GM12878 (cell line): ENCODE measurements at regions not wholly inside any gene's neighbourhood (a gene's known extent, or its start where the extent isn't known, plus 50 kb on each side); places are given as distances from the start of the nearest gene placed in this dataset.

Experiments used
- ATAC-seq: fragments of 200-7000 bp; cut with Tn5 transposase; 3 replicates; pipeline ENCODE4 v1.9.1; 2020; ENCODE audit warnings: mild to moderate bottlenecking, moderate library complexity
- BruUV-seq: library from RNA; stranded (reverse); fragments of 400-500 nt; replicated peaks from 2 replicates; lab custom pipeline; 2021; lab: Mats Ljungman, UMichigan
- CTCF ChIA-PET: fragments of 300-600 bp; sonication (Branson Sonifier 250); formaldehyde crosslinking; extraction: SDS; loops from one replicate; lab custom pipeline; 2021; ENCODE audit warnings: inconsistent platforms; lab: Yijun Ruan, JAX
- POLR2A ChIA-PET: fragments of 350-600 bp; formaldehyde crosslinking; extraction: SDS; loops from one replicate; lab custom pipeline; 2021; ENCODE audit warnings: inconsistent platforms; lab: Charles Lee
- RAD21 ChIA-PET: fragments of 300-600 bp; sonication (Branson Sonifier 250); formaldehyde crosslinking; loops from one replicate; lab custom pipeline; 2023; ENCODE audit warnings: antibody characterized with exemption; ENCODE audit not compliant: unreplicated experiment; lab: Charles Lee
- SMC1A ChIA-PET: fragments of 300-600 bp; sonication (Branson Sonifier 250); formaldehyde crosslinking; loops from one replicate; lab custom pipeline; 2023; ENCODE audit not compliant: unreplicated experiment, uncharacterized antibody; lab: Charles Lee
- DNase-seq: peaks from one replicate; pipeline ENCODE4 v3.0.0-alpha.2; 2011; ENCODE audit warnings: low read depth, low spot score
- FAIRE-seq: peaks from 3 replicates; lab custom pipeline; 2011; peaks lifted over from hg19 to GRCh38; lab: Jason Lieb, UNC
- H2AFZ ChIP-seq: 2 replicates; pipeline ENCODE4 v1.6.0; 2011; ENCODE audit warnings: low read depth, low read length, control low read depth; ENCODE audit not compliant: control insufficient read depth
- H3K27ac ChIP-seq: 2 replicates; pipeline ENCODE4 v1.5.1; 2011; ENCODE audit warnings: control low read depth; ENCODE audit not compliant: control insufficient read depth, insufficient read depth
- H3K27me3 ChIP-seq, 2 experiments: replicated peaks in 1 of 2; 2 replicates each; pipeline versions ENCODE4 v1.6.0 to v1.6.1; 2011; ENCODE audit warnings: low read length in 1 of 2; ENCODE audit not compliant: control insufficient read depth in 2 of 2, insufficient read depth in 2 of 2
- H3K36me3 ChIP-seq, 2 experiments: 2 replicates each; pipeline ENCODE4 v1.5.1; 2011; ENCODE audit warnings: low read length in 1 of 2; ENCODE audit not compliant: control insufficient read depth in 2 of 2, insufficient read depth in 2 of 2
- H3K4me1 ChIP-seq: 2 replicates; pipeline ENCODE4 v1.6.1; 2011; ENCODE audit warnings: mild to moderate bottlenecking, low read length, moderate library complexity, mixed read lengths; ENCODE audit not compliant: control insufficient read depth, insufficient read depth
- H3K4me2 ChIP-seq: 2 replicates; pipeline ENCODE4 v1.6.0; 2011; ENCODE audit warnings: control low read depth; ENCODE audit not compliant: control insufficient read depth, insufficient read depth
- H3K4me3 ChIP-seq: fragments of 200-600 bp; sonication (generic); 2 replicates; pipeline ENCODE4 v1.5.1; 2016
- H3K79me2 ChIP-seq: 2 replicates; pipeline ENCODE4 v1.6.0; 2011; ENCODE audit warnings: low read length; ENCODE audit not compliant: control insufficient read depth, insufficient read depth
- H3K9ac ChIP-seq: 2 replicates; pipeline ENCODE4 v1.8.0; 2011; ENCODE audit warnings: low read length, control low read depth, mixed read lengths; ENCODE audit not compliant: control insufficient read depth, insufficient read depth
- H3K9me3 ChIP-seq: replicated peaks from 3 replicates; pipeline ENCODE4 v1.5.1; 2011; ENCODE audit warnings: mild to moderate bottlenecking, low read length; ENCODE audit not compliant: control insufficient read depth, insufficient read depth
- H4K20me1 ChIP-seq: 2 replicates; pipeline ENCODE4 v1.6.0; 2011; ENCODE audit not compliant: control insufficient read depth, insufficient read depth
- CEBPB ChIP-seq, 2 experiments: fragments of 150-350 bp in 1 of 2; IDR thresholded peaks; 2 replicates each; pipeline ENCODE4 v1.6.1; 2012 to 2014; ENCODE audit warnings: low read depth in 2 of 2, low read length in 2 of 2, borderline replicate concordance in 1 of 2, inconsistent platforms in 1 of 2
- E2F4 ChIP-seq: IDR thresholded peaks from 2 replicates; pipeline ENCODE4 v1.6.1; 2012; ENCODE audit warnings: low read depth, low read length, improper control_type of control experiment
- HDAC6 ChIP-seq: fragments of 200-600 bp; sonication (generic); IDR thresholded peaks from one replicate; pipeline ENCODE4 v1.8.0; 2017; ENCODE audit warnings: antibody characterized with exemption; ENCODE audit not compliant: unreplicated experiment
- HDGF ChIP-seq: fragments of 450-650 bp; IDR thresholded peaks from 2 replicates; pipeline ENCODE4 v1.6.1; 2016; ENCODE audit warnings: antibody characterized with exemption
- NR2C2 ChIP-seq: IDR thresholded peaks from 2 replicates; pipeline ENCODE4 v1.6.1; 2011; ENCODE audit warnings: borderline replicate concordance, low read depth; ENCODE audit not compliant: control insufficient read depth, insufficient read length
- POLR2AphosphoS2 ChIP-seq: IDR thresholded peaks from 2 replicates; pipeline ENCODE4 v1.6.1; 2011; ENCODE audit warnings: low read depth, mild to moderate bottlenecking, low read length, improper control_type of control experiment, moderate library complexity
- SREBF2 ChIP-seq: IDR thresholded peaks from 2 replicates; pipeline ENCODE4 v1.6.1; 2012; ENCODE audit warnings: mild to moderate bottlenecking, low read length
- ZNF24 ChIP-seq: fragments of 450-650 bp; IDR thresholded peaks from 2 replicates; pipeline ENCODE4 v1.6.1; 2017; ENCODE audit warnings: antibody characterized with exemption, mild to moderate bottlenecking
- WGBS: methylation state at CpG from one replicate; pipeline ENCODE4 v1.1.6; 2016; ENCODE audit warnings: low lambda C conversion rate; ENCODE audit not compliant: insufficient replicate concordance, insufficient coverage; ENCODE audit errors: missing lambda C conversion rate; 5-methylcytosine and 5-hydroxymethylcytosine counted together
- in situ Hi-C: fragments of 300-500 bp; cut with MboI; formaldehyde crosslinking; loops from 9 replicates; pipeline ENCODE4 v1.14.3; 2018; ENCODE audit warnings: mixed read lengths
- intact Hi-C: fragments of 100-400 bp; cut with micrococcal nuclease; formaldehyde crosslinking; loops from one replicate; pipeline ENCODE4 v1.14.2; 2022; ENCODE audit not compliant: unreplicated experiment
- TF ChIP-seq, protein P1 (sequence below): fragments of 450-650 bp; IDR thresholded peaks from 2 replicates; pipeline ENCODE4 v1.6.1; 2017; ENCODE audit warnings: mild to moderate bottlenecking, low read depth, inconsistent platforms; ENCODE audit not compliant: poor library complexity, severe bottlenecking

GRCh38 chr15:62739082-62739481, 303.5 kb upstream of the TPM1 start:
- no peaks in the 10 kb centered on the region for H3K79me2 ChIP-seq
- 0% methylated on average over 4 of the region's 4 CpGs for WGBS
- no TSS peak for BruUV-seq
- ChIA-PET SMC1A (no interaction called here), CTCF (interaction anchor here (1.4 kb wide), 1 partner anchor 8 kb away, joined by 4 read pairs; no protein-coding TSS in a partner anchor), RAD21 (interaction anchor here (0.7 kb wide), 1 partner anchor 143 kb away, joined by 5 read pairs; no protein-coding TSS in a partner anchor), POLR2A (no interaction called here)
- H3K27me3 ChIP-seq: peaks cover 0 to 2% of the 10 kb centered on the region in 2 experiments; a peak in 2 of 4 replicates
- H4K20me1 ChIP-seq: no peaks in the 10 kb centered on the region
- H2AFZ ChIP-seq: no peak overlapping the region
- in situ Hi-C loops: no loop called here
- no peak for ATAC-seq
- no peak for FAIRE-seq
- H3K9me3 ChIP-seq: no peaks in the 10 kb centered on the region
- no peaks in the 10 kb centered on the region for H3K4me1 ChIP-seq
- no peak overlapping the region for H3K9ac ChIP-seq
- intact Hi-C loops: no loop called here
- H3K27ac ChIP-seq: no peak overlapping the region
- no peak overlapping the region for H3K4me2 ChIP-seq
- H3K4me3 ChIP-seq: no peak overlapping the region
- TF ChIP-seq E2F4 (no peak), ZNF24 (no peak), NR2C2 (no peak), SREBF2 (no peak), POLR2AphosphoS2 (no peak)
- no peak for DNase-seq
- no peaks in the 10 kb centered on the region for H3K36me3 ChIP-seq

DNA sequence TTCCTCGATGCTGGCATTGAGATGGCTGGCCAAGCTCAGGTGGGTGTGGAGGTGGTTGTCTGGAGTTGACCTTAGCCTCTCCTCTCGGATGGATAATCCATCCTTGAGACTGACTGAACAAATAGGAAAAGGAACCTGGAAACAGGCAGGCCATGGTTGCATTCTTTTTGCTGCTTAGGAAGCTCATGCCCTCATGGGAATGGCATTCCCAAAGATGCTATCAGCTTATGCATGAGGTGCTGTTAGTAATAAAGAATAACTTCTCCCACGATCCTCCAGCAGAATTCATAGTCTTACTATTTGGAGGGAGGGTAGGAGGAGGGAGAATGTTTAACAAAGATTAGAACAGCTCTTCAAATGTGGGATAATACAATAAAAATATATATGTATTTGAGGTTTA, 303.0 kb upstream of the TPM1 start:
- no peak for DNase-seq
- in situ Hi-C loops (no loop called here), intact Hi-C loops (no loop called here)
- Histone ChIP-seq H3K9me3 (no peaks in the 10 kb centered on the region), H3K36me3 (no peaks in the 10 kb centered on the region), H3K9ac (no peak overlapping the region), H4K20me1 (no peaks in the 10 kb centered on the region), H3K27me3 (peaks cover 0 to 2% of the 10 kb centered on the region in 2 experiments; a peak in 2 of 4 replicates), H3K79me2 (no peaks in the 10 kb centered on the region), H2AFZ (no peak overlapping the region), H3K4me3 (no peak overlapping the region), H3K4me2 (no peak overlapping the region), H3K4me1 (no peaks in the 10 kb centered on the region), H3K27ac (no peak overlapping the region)
- TF ChIP-seq HDAC6 (no peak), ZNF24 (no peak), HDGF (no peak), E2F4 (no peak), CEBPB (IDR thresholded peaks at IDR 0.05; ENCODE audit: borderline replicate concordance in 1 of 2, low read depth in 2 of 2, low read length in 2 of 2) (no peak)
- TF ChIP-seq, protein P1, sequence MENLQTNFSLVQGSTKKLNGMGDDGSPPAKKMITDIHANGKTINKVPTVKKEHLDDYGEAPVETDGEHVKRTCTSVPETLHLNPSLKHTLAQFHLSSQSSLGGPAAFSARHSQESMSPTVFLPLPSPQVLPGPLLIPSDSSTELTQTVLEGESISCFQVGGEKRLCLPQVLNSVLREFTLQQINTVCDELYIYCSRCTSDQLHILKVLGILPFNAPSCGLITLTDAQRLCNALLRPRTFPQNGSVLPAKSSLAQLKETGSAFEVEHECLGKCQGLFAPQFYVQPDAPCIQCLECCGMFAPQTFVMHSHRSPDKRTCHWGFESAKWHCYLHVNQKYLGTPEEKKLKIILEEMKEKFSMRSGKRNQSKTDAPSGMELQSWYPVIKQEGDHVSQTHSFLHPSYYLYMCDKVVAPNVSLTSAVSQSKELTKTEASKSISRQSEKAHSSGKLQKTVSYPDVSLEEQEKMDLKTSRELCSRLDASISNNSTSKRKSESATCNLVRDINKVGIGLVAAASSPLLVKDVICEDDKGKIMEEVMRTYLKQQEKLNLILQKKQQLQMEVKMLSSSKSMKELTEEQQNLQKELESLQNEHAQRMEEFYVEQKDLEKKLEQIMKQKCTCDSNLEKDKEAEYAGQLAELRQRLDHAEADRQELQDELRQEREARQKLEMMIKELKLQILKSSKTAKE: no peak
- SMC1A ChIA-PET: interaction anchor here (0.7 kb wide), 1 partner anchor 79 kb away, joined by 4 read pairs; no protein-coding TSS in a partner anchor
- 0% methylated on average over 3 of the region's 3 CpGs for WGBS
- no peak for FAIRE-seq
- ATAC-seq: no peak
- CTCF ChIA-PET: interaction anchor here (0.6 kb wide), 1 partner anchor 8 kb away, joined by 3 read pairs; no protein-coding TSS in a partner anchor
- BruUV-seq: no TSS peak
- POLR2A ChIA-PET: no interaction called here
- RAD21 ChIA-PET: interaction anchor here (0.7 kb wide), 1 partner anchor 143 kb away, joined by 5 read pairs; no protein-coding TSS in a partner anchor
